ENCODE measurements at regions not wholly inside any gene's neighbourhood (a gene's known extent, or its start where the extent isn't known, plus 50 kb on each side); places are given as distances from the start of the nearest gene placed in this dataset.

DNA sequence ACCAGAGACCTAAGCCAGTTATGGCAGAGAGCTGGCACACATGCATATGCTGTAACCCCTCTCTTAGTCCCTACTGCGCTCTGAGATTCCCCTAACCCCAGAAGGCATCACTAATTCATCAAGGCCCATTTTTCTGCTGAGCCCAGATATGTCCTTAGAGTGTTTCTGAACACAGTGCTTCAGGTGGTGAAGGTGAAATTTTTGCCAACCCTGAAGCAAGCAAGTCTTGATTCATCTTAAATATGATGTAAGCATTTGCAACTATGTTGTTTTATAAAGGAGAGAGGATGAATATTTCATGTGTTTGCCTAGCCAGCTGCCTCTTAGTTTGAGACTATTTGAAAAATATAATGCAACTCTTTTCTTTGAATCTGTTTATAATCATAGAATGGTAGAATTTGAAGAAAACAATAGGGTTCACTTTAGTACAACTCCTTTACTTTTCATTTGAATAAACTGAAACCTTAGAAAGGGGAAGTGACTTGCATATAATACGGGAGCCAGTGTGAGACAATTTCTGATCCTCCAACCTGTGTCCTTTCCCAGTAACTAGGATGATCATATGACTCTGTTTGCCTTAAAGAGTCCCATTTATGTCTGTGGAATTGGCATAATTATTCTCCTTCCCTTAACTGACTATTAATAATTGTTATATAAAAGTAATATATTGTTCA, 194.3 kb upstream of the MTNR1B start:
- no peak overlapping the region for H3K27ac ChIP-seq
- no peaks in the 10 kb centered on the region for H3K36me3 ChIP-seq
- no peak for TF ChIP-seq EP300 (IDR thresholded peaks at IDR 0.05)
- TF ChIP-seq, protein P1, sequence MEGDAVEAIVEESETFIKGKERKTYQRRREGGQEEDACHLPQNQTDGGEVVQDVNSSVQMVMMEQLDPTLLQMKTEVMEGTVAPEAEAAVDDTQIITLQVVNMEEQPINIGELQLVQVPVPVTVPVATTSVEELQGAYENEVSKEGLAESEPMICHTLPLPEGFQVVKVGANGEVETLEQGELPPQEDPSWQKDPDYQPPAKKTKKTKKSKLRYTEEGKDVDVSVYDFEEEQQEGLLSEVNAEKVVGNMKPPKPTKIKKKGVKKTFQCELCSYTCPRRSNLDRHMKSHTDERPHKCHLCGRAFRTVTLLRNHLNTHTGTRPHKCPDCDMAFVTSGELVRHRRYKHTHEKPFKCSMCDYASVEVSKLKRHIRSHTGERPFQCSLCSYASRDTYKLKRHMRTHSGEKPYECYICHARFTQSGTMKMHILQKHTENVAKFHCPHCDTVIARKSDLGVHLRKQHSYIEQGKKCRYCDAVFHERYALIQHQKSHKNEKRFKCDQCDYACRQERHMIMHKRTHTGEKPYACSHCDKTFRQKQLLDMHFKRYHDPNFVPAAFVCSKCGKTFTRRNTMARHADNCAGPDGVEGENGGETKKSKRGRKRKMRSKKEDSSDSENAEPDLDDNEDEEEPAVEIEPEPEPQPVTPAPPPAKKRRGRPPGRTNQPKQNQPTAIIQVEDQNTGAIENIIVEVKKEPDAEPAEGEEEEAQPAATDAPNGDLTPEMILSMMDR (IDR thresholded peaks at IDR 0.05): no peak
- TF ChIP-seq POLR2AphosphoS5 (IDR thresholded peaks at IDR 0.05): no peak
- no peak for TF ChIP-seq POLR2A (IDR thresholded peaks at IDR 0.05)
- H3K27me3 ChIP-seq: no peaks in the 10 kb centered on the region
- DNase-seq (no peak), ATAC-seq (ENCODE audit: low FRiP score in 2 of 2) (no peak)
- WGBS, 2 donors: 81% methylated on average over 2 of the region's 2 CpGs
- no peaks in the 10 kb centered on the region for H3K9me3 ChIP-seq
- no peaks in the 10 kb centered on the region for H3K4me1 ChIP-seq
- no peak overlapping the region for H3K4me3 ChIP-seq

GRCh38 chr11:92776676-92777075, 192.8 kb upstream of the MTNR1B start:
- no peaks in the 10 kb centered on the region for H3K36me3 ChIP-seq
- TF ChIP-seq POLR2AphosphoS5 (IDR thresholded peaks at IDR 0.05): no peak
- no peaks in the 10 kb centered on the region for H3K9me3 ChIP-seq
- DNase-seq: no peak
- H3K27ac ChIP-seq: no peak overlapping the region
- no peak overlapping the region for H3K4me3 ChIP-seq
- no peaks in the 10 kb centered on the region for H3K27me3 ChIP-seq
- 32 to 42% methylated on average over 2 of the region's 2 CpGs for WGBS, 2 donors
- H3K4me1 ChIP-seq: no peaks in the 10 kb centered on the region
- peak in 1 of 2 donors; percentile 57 for ATAC-seq (ENCODE audit: low FRiP score in 2 of 2)

GRCh38 chr11:92779746-92780145, 189.7 kb upstream of the MTNR1B start:
- H3K9me3 ChIP-seq: no peaks in the 10 kb centered on the region
- no peaks in the 10 kb centered on the region for H3K36me3 ChIP-seq
- H3K4me3 ChIP-seq: no peak overlapping the region
- H3K4me1 ChIP-seq: no peaks in the 10 kb centered on the region
- WGBS, 2 donors: 84 to 95% methylated on average over 5 of the region's 5 CpGs
- ATAC-seq (ENCODE audit: low FRiP score in 2 of 2) (no peak), DNase-seq (no peak)
- TF ChIP-seq, protein P1 (IDR thresholded peaks at IDR 0.05): no peak
- TF ChIP-seq POLR2A (IDR thresholded peaks at IDR 0.05) (no peak), POLR2AphosphoS5 (IDR thresholded peaks at IDR 0.05) (no peak), EP300 (IDR thresholded peaks at IDR 0.05) (no peak)
- no peaks in the 10 kb centered on the region for H3K27me3 ChIP-seq
- H3K27ac ChIP-seq: no peak overlapping the region

DNA sequence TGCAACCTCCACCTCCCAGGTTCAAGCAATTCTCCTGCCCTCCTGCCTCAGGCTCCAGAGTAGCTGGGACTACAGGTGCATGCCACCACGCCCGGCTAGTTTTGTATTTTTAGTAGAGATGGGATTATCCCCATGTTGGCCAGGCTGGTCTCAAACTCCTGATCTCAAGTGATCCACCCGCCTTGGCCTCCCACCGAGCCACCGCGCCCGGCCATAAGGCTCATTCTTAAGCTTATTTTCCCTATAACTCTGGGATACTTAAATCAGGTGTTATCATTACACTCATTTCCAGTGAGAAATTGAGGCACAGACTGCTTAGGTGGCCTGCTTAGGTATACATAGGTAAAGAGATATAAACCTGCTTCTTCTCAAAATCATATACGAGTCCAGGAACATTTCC, 188.3 kb upstream of the MTNR1B start:
- DNase-seq: peak in 1 of 2 donors; percentile 54
- H3K27me3 ChIP-seq: no peaks in the 10 kb centered on the region
- no peak overlapping the region for H3K4me3 ChIP-seq
- no peaks in the 10 kb centered on the region for H3K36me3 ChIP-seq
- TF ChIP-seq EP300 (IDR thresholded peaks at IDR 0.05): no peak
- TF ChIP-seq, protein P1 (IDR thresholded peaks at IDR 0.05): no peak
- H3K4me1 ChIP-seq: no peaks in the 10 kb centered on the region
- no peak overlapping the region for H3K27ac ChIP-seq
- ATAC-seq (ENCODE audit: low FRiP score in 2 of 2): no peak
- no peaks in the 10 kb centered on the region for H3K9me3 ChIP-seq
- 91 to 94% methylated on average over 8 of the region's 8 CpGs for WGBS, 2 donors

DNA sequence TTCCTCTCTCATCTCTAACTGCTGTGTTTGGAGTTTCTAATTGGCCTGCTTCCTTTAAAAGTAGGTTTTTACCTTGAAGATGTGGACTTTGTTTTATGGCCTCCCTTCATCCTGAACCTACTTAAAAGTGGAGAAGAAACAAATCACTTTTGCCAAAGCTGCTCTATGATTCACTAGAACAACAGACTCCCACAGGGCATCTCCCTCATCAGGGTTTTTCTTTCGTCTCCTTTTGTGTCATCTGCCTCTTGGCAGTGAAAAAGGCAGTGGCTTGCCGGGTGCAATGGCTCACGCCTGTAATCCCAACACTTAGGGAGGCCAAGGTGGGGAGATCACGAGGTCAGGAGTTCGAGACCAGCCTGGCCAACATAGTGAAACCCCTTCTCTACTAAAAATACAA, 186.6 kb upstream of the MTNR1B start:
- no peak for DNase-seq
- H3K36me3 ChIP-seq: no peaks in the 10 kb centered on the region
- H3K4me1 ChIP-seq: no peaks in the 10 kb centered on the region
- 94% methylated on average over 5 of the region's 5 CpGs for WGBS, 2 donors
- no peak for TF ChIP-seq POLR2A (IDR thresholded peaks at IDR 0.05)
- TF ChIP-seq, protein P1 (IDR thresholded peaks at IDR 0.05): no peak
- TF ChIP-seq POLR2AphosphoS5 (IDR thresholded peaks at IDR 0.05): no peak
- TF ChIP-seq EP300 (IDR thresholded peaks at IDR 0.05): no peak
- ATAC-seq (ENCODE audit: low FRiP score in 2 of 2): no peak
- no peak overlapping the region for H3K27ac ChIP-seq
- no peak overlapping the region for H3K4me3 ChIP-seq
- no peaks in the 10 kb centered on the region for H3K9me3 ChIP-seq
- H3K27me3 ChIP-seq: no peaks in the 10 kb centered on the region

Data from upper lobe of left lung (tissue), 6 donors.